Lower leg skin (tissue), 4 donors: ENCODE measurements at regions not wholly inside any gene's neighbourhood (a gene's known extent, or its start where the extent isn't known, plus 50 kb on each side); places are given as distances from the start of the nearest gene placed in this dataset.

Experiments
- DNase-seq, 2 donors: peaks; one replicate each; pipeline ENCODE4 v3.0.0-alpha.2; 2019; ENCODE audit warnings: low spot score in 2 of 2
- H3K4me3 ChIP-seq: fragments of 200-600 bp; sonication (generic); 2 replicates; pipeline ENCODE4 v1.5.1; 2017; ENCODE audit warnings: mild to moderate bottlenecking, low read depth; ENCODE audit not compliant: poor library complexity, severe bottlenecking
- POLR2A ChIP-seq, 2 donors: fragments of 450-650 bp; IDR thresholded peaks; one replicate each; pipeline ENCODE4 v1.6.1; 2016 to 2017; ENCODE audit warnings: antibody characterized with exemption in 2 of 2, mild to moderate bottlenecking in 1 of 2, moderate library complexity in 1 of 2
- WGBS, 2 donors: methylation state at CpG; one replicate each; pipeline ENCODE4 v1.1.5; 2018; 5-methylcytosine and 5-hydroxymethylcytosine counted together
- intact Hi-C: fragments of 100-400 bp; cut with DNase I; formaldehyde crosslinking; loops from one replicate; pipeline ENCODE4 v1.15.0; 2023; ENCODE audit warnings: low total_unique reads
- TF ChIP-seq, protein P1 (sequence below), 3 donors: fragments of 450-650 bp; IDR thresholded peaks; one replicate each; pipeline ENCODE4 v1.5.1; 2016; ENCODE audit warnings: antibody characterized with exemption in 3 of 3, mild to moderate bottlenecking in 3 of 3, moderate library complexity in 2 of 3

DNA sequence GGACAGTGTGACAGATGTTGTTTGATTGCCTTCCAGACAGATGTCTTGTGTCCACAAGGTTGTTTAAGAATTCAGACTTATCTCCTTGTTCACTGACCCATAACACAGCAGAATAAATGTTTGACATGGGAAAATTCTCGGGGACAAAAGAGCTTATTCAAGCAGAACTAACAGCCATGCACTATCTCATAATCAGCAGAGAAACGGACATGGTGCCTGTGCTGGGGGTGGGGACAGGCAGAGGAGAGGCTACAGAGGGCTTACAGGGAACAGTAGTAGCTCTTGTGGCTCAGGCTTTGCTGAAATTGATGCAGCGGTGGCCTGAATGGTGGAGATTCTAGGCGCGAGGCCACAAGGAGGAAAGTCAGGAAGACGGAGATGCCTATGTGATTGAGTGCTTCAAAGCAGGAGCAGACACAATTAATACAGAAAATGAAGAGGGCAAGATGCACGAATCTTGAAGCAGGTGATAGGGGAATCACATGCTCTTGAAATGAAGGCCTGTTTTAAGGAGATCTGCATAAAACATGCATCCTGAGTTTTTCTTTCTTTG is 62.0 kb upstream of the CAB39 start:
- H3K4me3 ChIP-seq, result no peak overlapping the region
- DNase-seq, result no peak
- TF ChIP-seq, protein P1, sequence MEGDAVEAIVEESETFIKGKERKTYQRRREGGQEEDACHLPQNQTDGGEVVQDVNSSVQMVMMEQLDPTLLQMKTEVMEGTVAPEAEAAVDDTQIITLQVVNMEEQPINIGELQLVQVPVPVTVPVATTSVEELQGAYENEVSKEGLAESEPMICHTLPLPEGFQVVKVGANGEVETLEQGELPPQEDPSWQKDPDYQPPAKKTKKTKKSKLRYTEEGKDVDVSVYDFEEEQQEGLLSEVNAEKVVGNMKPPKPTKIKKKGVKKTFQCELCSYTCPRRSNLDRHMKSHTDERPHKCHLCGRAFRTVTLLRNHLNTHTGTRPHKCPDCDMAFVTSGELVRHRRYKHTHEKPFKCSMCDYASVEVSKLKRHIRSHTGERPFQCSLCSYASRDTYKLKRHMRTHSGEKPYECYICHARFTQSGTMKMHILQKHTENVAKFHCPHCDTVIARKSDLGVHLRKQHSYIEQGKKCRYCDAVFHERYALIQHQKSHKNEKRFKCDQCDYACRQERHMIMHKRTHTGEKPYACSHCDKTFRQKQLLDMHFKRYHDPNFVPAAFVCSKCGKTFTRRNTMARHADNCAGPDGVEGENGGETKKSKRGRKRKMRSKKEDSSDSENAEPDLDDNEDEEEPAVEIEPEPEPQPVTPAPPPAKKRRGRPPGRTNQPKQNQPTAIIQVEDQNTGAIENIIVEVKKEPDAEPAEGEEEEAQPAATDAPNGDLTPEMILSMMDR (IDR thresholded peaks at IDR 0.05), result no peak
- TF ChIP-seq POLR2A (IDR thresholded peaks at IDR 0.05), result no peak
- intact Hi-C loops, result no loop called here
- 74 to 77% methylated on average over 7 of the region's 7 CpGs for WGBS, 2 donors

DNA sequence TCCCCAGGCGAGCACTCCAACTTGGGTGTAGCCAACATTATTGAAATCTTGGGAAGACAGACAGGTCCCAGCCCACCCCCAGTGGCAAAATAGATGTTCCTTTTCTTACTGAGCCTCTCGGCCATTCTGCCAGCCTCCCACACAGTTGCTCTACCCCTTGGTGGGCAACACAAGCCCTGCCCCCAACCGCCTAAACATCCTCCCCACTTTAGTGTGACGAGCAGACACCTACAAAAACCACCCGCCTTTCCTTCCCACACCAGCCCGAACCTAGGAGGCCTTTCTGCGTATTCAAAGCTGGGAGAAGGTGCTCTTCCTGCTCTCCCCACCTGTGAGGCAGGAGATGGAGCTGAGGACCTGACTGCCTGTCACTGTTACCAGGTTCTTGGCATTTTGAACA is 58.6 kb upstream of the CAB39 start:
- DNase-seq, result no peak
- intact Hi-C loops, result no loop called here
- no peak for TF ChIP-seq POLR2A (IDR thresholded peaks at IDR 0.05)
- TF ChIP-seq, protein P1 (IDR thresholded peaks at IDR 0.05), result no peak
- H3K4me3 ChIP-seq, result no peak overlapping the region
- 91% methylated on average over 7 of the region's 7 CpGs for WGBS, 2 donors

DNA sequence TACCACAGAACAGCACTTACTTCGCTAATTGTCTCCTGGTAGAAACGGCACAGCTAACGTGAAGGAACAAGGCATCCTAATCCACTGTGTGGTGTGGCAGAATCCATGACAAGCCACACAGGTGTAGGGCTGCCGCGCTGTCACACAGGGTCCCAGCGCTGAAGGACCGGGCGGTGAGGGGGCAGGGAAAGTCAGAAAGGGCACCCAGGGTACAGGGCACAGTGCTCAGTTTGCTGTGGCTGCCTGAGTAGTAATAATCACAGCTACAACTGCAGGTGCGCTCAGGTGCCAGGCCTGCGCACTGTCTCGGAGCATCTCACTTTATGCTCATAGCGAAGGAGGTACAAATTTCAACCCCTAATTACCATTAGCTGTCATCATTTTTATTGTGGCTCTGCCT is 55.2 kb upstream of the CAB39 start:
- DNase-seq, result no peak
- intact Hi-C loops, result no loop called here
- TF ChIP-seq, protein P1 (IDR thresholded peaks at IDR 0.05), result no peak
- no peak for TF ChIP-seq POLR2A (IDR thresholded peaks at IDR 0.05)
- H3K4me3 ChIP-seq, result no peak overlapping the region
- 92% methylated on average over 12 of the region's 12 CpGs for WGBS, 2 donors

DNA sequence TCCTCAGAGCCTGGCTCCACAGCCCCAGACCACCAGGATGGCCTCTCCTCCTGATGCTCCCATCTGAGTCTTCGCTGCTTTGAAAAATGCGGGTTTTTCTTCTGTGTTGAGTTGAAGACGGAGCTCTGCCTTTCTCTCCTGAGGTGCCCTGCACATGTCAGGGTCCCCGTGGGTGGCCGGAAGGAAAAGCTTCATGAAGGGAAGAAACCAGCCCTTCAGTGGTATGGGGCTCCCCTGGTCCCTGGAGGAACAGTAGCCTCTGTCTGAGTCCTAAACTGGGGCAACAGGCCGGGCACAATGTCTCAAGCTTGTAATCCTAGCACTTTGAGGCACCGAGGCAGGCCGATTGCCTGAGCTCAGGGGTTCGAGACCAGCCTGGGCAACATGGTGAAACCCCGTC is 54.7 kb upstream of the CAB39 start:
- H3K4me3 ChIP-seq, result no peak overlapping the region
- TF ChIP-seq POLR2A (IDR thresholded peaks at IDR 0.05), result no peak
- TF ChIP-seq, protein P1 (IDR thresholded peaks at IDR 0.05), result no peak
- WGBS, 2 donors, result 96 to 100% methylated on average over 10 of the region's 10 CpGs
- no peak for DNase-seq
- intact Hi-C loops, result no loop called here

DNA sequence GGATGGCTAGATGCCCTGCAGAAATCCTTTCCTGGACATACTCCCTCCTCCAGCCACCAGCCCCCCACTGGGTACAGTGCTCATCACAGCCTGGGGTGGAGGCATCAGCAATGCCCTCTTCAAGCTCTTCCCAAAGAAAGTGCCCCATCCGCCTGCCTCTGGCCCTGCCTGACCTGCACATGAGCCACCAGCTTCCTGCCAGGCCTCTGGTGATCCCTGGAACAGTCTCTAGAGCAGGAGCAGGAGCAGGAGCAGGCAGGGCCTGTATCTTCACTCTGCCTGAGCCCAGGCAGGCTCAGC is 54.1 kb upstream of the CAB39 start:
- WGBS, 2 donors, result 67 to 75% methylated on average over 1 of the region's 1 CpG
- TF ChIP-seq, protein P1 (IDR thresholded peaks at IDR 0.05), result no peak
- TF ChIP-seq POLR2A (IDR thresholded peaks at IDR 0.05), result no peak
- no peak for DNase-seq
- H3K4me3 ChIP-seq, result no peak overlapping the region
- intact Hi-C loops, result no loop called here

DNA sequence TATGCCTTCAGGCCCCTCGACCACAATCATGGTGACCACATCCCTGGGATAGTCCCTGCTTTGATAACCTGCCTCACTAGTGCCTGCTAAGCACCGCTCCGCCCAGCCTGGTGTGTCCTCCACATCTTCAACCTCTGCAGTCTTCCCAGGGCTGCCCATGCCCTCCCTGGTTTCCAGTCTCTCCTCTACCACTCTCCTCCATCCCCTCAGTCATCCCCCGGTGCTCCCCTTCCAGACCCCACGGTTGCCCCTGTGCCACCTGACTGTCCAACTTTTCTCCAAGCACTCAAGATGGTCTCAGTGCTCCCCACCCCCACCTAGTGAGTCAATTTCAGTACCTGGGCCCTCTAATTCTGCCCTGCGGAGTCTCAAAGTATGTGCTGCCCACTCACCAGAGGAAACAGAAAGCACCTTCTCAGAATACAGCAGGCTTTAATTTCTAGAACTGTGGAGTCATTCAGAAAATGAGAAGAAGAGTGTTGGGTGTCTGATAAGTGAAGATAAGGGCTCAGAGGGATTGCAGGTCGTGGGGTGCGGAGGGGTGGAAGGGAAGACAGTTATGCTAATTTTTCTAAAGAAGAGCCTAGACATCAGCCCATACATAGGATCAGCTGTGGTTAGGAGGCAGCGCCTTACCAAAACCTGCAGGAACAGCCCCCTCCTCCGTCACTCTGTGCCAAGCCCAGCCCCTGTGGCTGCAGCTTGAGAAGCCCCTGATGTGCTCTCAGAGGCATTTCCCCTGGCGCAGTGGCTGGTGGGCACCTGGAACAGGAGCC is 53.6 kb upstream of the CAB39 start:
- H3K4me3 ChIP-seq, result no peak overlapping the region
- TF ChIP-seq, protein P1 (IDR thresholded peaks at IDR 0.05), result no peak
- TF ChIP-seq POLR2A (IDR thresholded peaks at IDR 0.05), result no peak
- intact Hi-C loops, result no loop called here
- WGBS, 2 donors, result 74 to 80% methylated on average over 11 of the region's 11 CpGs
- no peak for DNase-seq
